Skin epidermis (tissue), 12 donors: ENCODE measurements at regions not wholly inside any gene's neighbourhood (a gene's known extent, or its start where the extent isn't known, plus 50 kb on each side); places are given as distances from the start of the nearest gene placed in this dataset.
"Not testable (repeated sequence)": the region's sequence is repeated elsewhere in the genome, so short reads cannot be mapped to it uniquely, and the experiment has no call there.

Source experiments
- H3K27ac ChIP-seq, 21 experiments: fragments of 200-600 bp; sonication (generic) in 11 of 21; one replicate each; pipeline ENCODE4 v1.5.0; 2020; ENCODE audit warnings: mild to moderate bottlenecking in 3 of 21, inconsistent platforms in 2 of 21, moderate library complexity in 2 of 21
- H3K4me3 ChIP-seq, 7 experiments: fragments of 200-600 bp; sonication (generic) in 2 of 7; one replicate each; pipeline ENCODE4 v1.5.0; 2020; ENCODE audit warnings: inconsistent platforms in 2 of 7, mild to moderate bottlenecking in 2 of 7, moderate library complexity in 1 of 7

GRCh38 chr14:101311186-101311585 is 250.1 kb upstream of the DIO3 start:
- not testable (repeated sequence) for H3K27ac ChIP-seq, H3K4me3 ChIP-seq

GRCh38 chr14:101313268-101313667 is 248.0 kb upstream of the DIO3 start:
- Histone ChIP-seq H3K27ac (no peak overlapping the region), H3K4me3 (no peak overlapping the region)

DNA sequence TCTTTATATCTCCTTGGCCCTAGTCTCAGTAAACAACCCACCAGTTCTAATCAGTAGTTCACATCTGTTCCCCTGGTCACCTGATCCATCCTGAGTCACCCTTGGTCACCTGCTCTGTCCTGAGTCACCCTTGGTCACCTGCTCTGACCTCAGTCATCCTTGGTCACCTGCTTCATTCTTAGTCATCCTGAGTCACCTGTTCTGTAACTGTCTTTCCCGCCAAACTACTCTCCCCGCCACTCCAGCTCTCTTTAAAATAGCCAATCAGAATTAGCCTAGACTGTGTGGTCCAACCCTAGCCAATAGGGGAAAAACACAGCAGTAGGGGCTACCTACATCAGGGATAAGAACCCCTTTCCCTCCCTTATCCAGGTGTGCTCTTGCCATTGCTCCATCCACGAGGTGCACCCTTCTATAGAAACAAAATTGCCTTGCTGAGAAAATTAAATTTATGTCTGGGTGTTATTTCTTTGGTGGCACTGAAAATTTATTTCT is 245.4 kb upstream of the DIO3 start:
- Histone ChIP-seq H3K27ac (no peak overlapping the region), H3K4me3 (no peak overlapping the region)

DNA sequence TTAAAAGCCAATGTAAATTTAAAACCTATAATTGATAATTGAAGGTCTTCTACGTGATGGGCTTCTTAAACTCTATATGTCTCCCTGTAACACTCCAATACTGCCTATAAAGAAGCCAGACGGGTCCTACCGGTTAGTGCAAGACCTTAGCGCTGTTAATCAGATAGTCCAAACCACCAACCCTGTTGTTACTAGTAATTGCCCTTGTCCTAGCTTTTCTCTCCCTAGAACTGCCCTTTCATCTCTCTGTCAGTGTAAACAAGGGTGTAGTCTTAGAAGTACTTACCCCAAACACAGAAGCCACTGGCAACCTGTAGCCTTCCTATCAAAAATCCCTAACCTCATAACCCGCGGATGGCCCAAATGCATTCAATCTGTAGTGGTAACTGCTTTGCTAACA is 243.0 kb upstream of the DIO3 start:
- no peak overlapping the region for H3K27ac ChIP-seq
- H3K4me3 ChIP-seq = no peak overlapping the region

- Histone ChIP-seq H3K4me3 (no peak overlapping the region), H3K27ac (no peak overlapping the region)
Measured at GRCh38 chr14:101320396-101320795, 240.9 kb upstream of the DIO3 start.

- Histone ChIP-seq H3K27ac (no peak overlapping the region), H3K4me3 (no peak overlapping the region)
Measured at GRCh38 chr14:101322223-101322622, 239.1 kb upstream of the DIO3 start.

GRCh38 chr14:101323111-101323510 is 238.2 kb upstream of the DIO3 start:
- H3K4me3 ChIP-seq = no peak overlapping the region
- H3K27ac ChIP-seq = no peak overlapping the region

GRCh38 chr14:101323614-101324235 is 237.6 kb upstream of the DIO3 start:
- H3K4me3 ChIP-seq, H3K27ac ChIP-seq: not testable (repeated sequence)

DNA sequence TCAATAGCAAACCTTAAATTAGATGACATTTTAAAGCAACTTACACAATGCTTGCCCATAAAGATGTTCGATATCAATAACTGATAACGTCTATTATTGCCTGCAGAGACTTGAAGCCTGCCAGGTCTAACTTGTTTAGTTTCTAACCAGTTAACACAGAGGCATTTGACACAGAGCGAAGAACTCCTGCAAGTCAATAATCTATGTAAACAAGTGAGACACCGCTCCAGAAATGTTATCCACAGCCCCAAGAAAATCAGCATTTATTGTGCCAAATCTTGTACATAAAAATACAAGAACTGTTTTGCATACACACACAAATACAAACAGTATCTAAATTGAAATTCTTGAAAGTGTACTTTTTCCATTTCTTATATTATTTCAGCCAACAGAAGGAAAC is 236.0 kb upstream of the DIO3 start:
- H3K4me3 ChIP-seq = no peak overlapping the region
- H3K27ac ChIP-seq = no peak overlapping the region

DNA sequence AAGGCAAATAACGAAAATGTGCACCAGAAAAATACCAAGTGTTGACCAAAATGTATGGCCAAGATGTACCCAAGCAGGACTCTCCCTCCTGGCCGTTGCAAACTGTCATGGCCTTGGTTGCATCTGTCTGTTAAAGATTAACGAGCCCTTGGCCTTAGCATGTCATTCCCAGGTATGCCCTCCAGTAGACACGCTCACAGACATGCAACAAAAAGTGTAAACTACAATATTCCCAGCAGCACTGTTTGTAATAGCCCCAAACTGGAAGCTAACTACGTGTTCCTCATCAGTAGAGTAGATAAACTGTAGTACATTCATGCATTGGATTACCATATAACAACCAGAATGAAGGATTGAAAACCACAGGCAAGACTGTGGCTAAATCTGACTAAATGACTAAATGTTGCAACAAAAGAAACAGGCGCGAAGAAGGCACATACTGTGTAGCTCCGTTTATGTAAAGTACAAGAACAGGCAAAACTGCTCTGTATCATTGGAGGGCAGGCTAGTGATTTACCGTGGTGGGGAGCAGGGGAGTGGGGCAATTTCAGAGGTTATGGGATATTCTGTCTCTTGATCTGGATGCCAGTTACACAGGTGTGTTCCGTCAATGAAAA is 232.8 kb upstream of the DIO3 start:
- H3K27ac ChIP-seq = no peak overlapping the region
- H3K4me3 ChIP-seq = no peak overlapping the region

GRCh38 chr14:101330416-101331140 is 230.7 kb upstream of the DIO3 start:
- no peak overlapping the region for H3K4me3 ChIP-seq
- no peak overlapping the region for H3K27ac ChIP-seq

DNA sequence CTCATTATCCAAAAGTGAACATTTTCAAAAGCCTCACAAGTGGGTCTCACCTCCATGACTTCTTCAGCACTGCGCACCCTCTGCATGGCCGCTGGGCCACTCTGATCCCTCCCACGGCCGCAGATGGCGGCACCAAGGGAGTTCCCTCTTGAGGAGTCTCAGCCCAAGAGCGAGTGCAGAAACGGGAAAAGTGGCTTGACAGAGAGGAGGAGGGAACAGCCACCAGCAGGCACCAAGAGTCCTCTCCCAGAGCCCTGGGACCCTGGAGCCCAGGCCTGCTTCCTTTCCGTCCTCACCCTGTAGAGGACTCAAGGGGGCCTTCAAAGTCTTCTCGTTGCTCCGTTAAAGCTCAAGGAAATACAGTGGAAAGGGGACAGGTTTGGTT is 230.2 kb upstream of the DIO3 start:
- H3K4me3 ChIP-seq = no peak overlapping the region
- no peak overlapping the region for H3K27ac ChIP-seq

GRCh38 chr14:101331661-101332169 is 229.6 kb upstream of the DIO3 start:
- no peak overlapping the region for H3K27ac ChIP-seq
- no peak overlapping the region for H3K4me3 ChIP-seq

GRCh38 chr14:101332281-101332680 is 229.0 kb upstream of the DIO3 start:
- Histone ChIP-seq H3K27ac (no peak overlapping the region), H3K4me3 (no peak overlapping the region)

- no peak overlapping the region for H3K27ac ChIP-seq
- no peak overlapping the region for H3K4me3 ChIP-seq
Measured at GRCh38 chr14:101333335-101334280, 227.7 kb upstream of the DIO3 start.

- Histone ChIP-seq H3K27ac (no peak overlapping the region), H3K4me3 (no peak overlapping the region)
Measured at GRCh38 chr14:101334656-101335055, 226.6 kb upstream of the DIO3 start.

DNA sequence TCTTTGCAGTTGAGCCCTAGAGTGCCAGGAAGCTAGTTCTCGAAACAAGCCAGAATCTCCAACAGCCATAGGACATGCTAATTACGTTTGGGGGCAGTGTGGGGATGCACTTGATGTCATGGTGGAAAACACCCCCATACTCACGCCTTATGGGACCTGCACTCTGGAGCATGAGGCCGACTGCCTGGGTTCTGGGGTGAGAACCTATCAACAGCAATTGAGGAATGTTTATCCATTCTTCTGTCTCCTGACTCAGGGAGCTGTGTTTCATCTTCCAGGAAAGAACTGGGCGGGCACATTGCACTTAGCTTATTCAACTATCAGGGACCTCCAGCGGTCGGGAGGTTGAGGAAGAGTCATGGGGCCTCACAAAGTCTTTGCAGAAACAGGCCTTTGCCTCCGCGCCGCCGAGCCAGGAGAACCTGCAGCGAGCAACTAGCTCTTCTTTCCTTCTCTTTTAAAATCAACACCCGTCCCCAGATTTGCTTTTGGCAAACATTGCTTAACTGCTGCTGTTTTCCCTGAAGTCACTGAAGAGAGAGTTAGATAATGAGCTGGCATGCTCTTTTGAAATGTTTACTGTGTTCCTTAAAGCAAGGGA is 226.1 kb upstream of the DIO3 start:
- no peak overlapping the region for H3K4me3 ChIP-seq
- no peak overlapping the region for H3K27ac ChIP-seq

- no peak overlapping the region for H3K4me3 ChIP-seq
- no peak overlapping the region for H3K27ac ChIP-seq
Measured at GRCh38 chr14:101336183-101336582, 225.1 kb upstream of the DIO3 start.

DNA sequence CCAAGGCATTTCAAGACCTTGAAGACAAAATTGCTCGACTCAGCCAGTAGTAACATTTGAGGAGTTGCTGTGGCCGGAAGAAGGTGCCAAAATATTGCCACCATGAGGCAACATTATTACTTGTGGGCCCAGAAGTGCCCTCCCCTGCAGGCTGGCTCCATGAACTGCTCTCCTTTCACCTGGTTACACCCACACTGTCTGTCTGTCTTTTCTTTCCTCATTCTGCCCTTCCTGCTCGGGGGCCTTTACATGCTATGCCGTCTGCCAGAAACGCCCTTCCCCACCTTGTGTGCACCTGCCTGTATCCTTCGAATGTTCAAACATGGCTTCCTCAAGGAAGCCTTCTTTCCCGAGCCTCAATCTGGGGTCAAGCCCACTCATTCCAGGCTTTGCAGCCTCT is 224.2 kb upstream of the DIO3 start:
- no peak overlapping the region for H3K4me3 ChIP-seq
- no peak overlapping the region for H3K27ac ChIP-seq

DNA sequence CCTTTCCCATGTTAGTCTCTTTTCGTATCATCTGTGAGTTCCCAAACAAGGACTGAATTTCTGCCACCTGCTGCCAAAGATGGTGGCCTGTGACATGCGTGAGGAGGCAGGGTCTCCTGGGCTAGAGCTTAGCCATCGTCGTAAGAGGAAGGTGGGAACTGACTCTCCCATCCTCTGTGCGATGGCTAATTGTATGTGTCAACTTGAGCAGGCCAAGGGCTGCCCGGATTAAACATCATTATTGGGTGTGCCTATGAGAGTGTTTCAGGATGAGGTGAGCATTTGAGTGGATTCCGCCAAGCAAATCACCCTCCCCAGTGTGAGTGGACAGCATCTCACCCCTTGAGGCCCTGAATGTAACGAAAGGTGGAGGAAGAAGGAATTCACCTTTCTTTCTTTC is 220.7 kb upstream of the DIO3 start:
- H3K4me3 ChIP-seq = no peak overlapping the region
- no peak overlapping the region for H3K27ac ChIP-seq
